Suprapubic skin (tissue), 4 donors: ENCODE measurements at regions not wholly inside any gene's neighbourhood (a gene's known extent, or its start where the extent isn't known, plus 50 kb on each side); places are given as distances from the start of the nearest gene placed in this dataset.

Source experiments
- CTCF ChIP-seq, 2 donors: fragments of 200-600 bp in 1 of 2; fragments of 450-650 bp in 1 of 2; sonication (generic) in 1 of 2; IDR thresholded peaks; one replicate each; pipeline ENCODE4 v1.5.1; 2016 to 2019; ENCODE audit warnings: antibody characterized with exemption in 2 of 2, mild to moderate bottlenecking in 1 of 2, moderate library complexity in 1 of 2
- EP300 ChIP-seq: sonication (generic); formaldehyde crosslinking; IDR thresholded peaks from one replicate; pipeline ENCODE4 v1.6.1; 2017; ENCODE audit warnings: antibody characterized with exemption
- POLR2A ChIP-seq, 2 donors: fragments of 450-650 bp; IDR thresholded peaks; one replicate each; pipeline ENCODE4 v1.6.1; 2017; ENCODE audit warnings: antibody characterized with exemption in 2 of 2, mild to moderate bottlenecking in 2 of 2, moderate library complexity in 2 of 2
- POLR2AphosphoS5 ChIP-seq, 3 donors: sonication (generic); formaldehyde crosslinking; IDR thresholded peaks; one replicate each; pipeline ENCODE4 v1.6.1; 2017; ENCODE audit warnings: antibody characterized with exemption in 3 of 3

DNA sequence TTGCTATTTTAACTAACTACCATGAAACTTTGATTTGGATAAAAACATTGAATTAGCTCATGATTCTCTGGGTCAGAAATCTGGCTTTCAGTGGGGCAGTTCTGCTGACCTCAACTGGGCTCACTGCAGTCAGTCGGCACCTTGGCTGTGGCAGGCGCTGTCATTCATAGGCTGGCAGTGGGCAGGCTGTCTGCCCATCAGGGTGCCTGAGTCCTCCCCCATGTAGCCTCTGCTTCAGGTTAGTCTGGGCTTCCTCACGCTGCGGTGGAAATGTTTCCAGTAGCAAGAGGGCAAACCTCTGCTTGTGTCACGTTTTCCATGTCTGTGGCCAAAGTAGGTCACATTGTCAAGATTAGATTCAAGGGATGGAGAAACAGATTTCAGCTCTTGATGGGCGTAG lies 251.0 kb upstream of the TCF21 start:
- TF ChIP-seq CTCF (IDR thresholded peaks at IDR 0.05) (no peak), EP300 (no peak), POLR2AphosphoS5 (IDR thresholded peaks at IDR 0.05) (no peak), POLR2A (IDR thresholded peaks at IDR 0.05) (no peak)
